Adipose tissue (tissue), 3 donors: ENCODE measurements at regions not wholly inside any gene's neighbourhood (a gene's known extent, or its start where the extent isn't known, plus 50 kb on each side); places are given as distances from the start of the nearest gene placed in this dataset.

Experiments used
- H3K27ac ChIP-seq: one replicate; pipeline ENCODE4 v1.5.1; 2013; ENCODE audit warnings: low read depth, low read length
- WGBS, 3 donors: extraction: QIAGEN DNeasy Blood & Tissue Kit; methylation state at CpG; one replicate each; pipeline ENCODE4 v1.1.7; 2013; 5-methylcytosine and 5-hydroxymethylcytosine counted together
- donor health status: healthy with polysubstance abuse.
- donor health status: Bipolar disorder and iron deficiency.
- donor health status: healthy.

- WGBS, 3 donors = 58 to 80% (median 78%) methylated on average over 5 of the region's 5 CpGs
- H3K27ac ChIP-seq = no peak overlapping the region
These were observed 314.5 kb downstream of the LPIN1 start for GRCh38 chr2:12060886-12061285.

- 77 to 90% (median 86%) methylated on average over 3 of the region's 3 CpGs for WGBS, 3 donors
- no peak overlapping the region for H3K27ac ChIP-seq
These were observed 315.0 kb downstream of the LPIN1 start for GRCh38 chr2:12061286-12062052.

- 87 to 93% (median 89%) methylated on average over 2 of the region's 2 CpGs for WGBS, 3 donors
These were observed 315.6 kb downstream of the LPIN1 start for GRCh38 chr2:12062053-12062395.

GRCh38 chr2:12063210-12063609, 316.8 kb downstream of the LPIN1 start:
- no peak overlapping the region for H3K27ac ChIP-seq
- 78 to 92% (median 90%) methylated on average over 5 of the region's 5 CpGs for WGBS, 3 donors

More at GRCh38 chr2:12062053-12062395, 315.6 kb downstream of the LPIN1 start:
- H3K27ac ChIP-seq = no peak overlapping the region

- 64 to 87% (median 83%) methylated on average over 5 of the region's 5 CpGs for WGBS, 3 donors
- no peak overlapping the region for H3K27ac ChIP-seq
These were observed 317.7 kb downstream of the LPIN1 start for GRCh38 chr2:12064153-12064552.

GRCh38 chr2:12066116-12066515, 319.7 kb downstream of the LPIN1 start:
- H3K27ac ChIP-seq = no peak overlapping the region
- 85 to 95% (median 86%) methylated on average over 1 of the region's 1 CpG for WGBS, 3 donors

GRCh38 chr2:12066986-12067385, 320.6 kb downstream of the LPIN1 start:
- WGBS, 3 donors = 86 to 90% (median 86%) methylated on average over 1 of the region's 1 CpG
- no peak overlapping the region for H3K27ac ChIP-seq

GRCh38 chr2:12068796-12069538, 322.5 kb downstream of the LPIN1 start:
- 62 to 69% (median 63%) methylated on average over 6 of the region's 6 CpGs for WGBS, 3 donors
- no peak overlapping the region for H3K27ac ChIP-seq

GRCh38 chr2:12070153-12070552, 323.7 kb downstream of the LPIN1 start:
- 26 to 42% (median 39%) methylated on average over 2 of the region's 2 CpGs for WGBS, 3 donors

GRCh38 chr2:12070581-12070980, 324.1 kb downstream of the LPIN1 start:
- no peak overlapping the region for H3K27ac ChIP-seq
- WGBS, 3 donors = 85 to 95% (median 91%) methylated on average over 4 of the region's 4 CpGs

More at GRCh38 chr2:12070153-12070552, 323.7 kb downstream of the LPIN1 start:
- no peak overlapping the region for H3K27ac ChIP-seq

GRCh38 chr2:12071318-12071717, 324.9 kb downstream of the LPIN1 start:
- H3K27ac ChIP-seq = no peak overlapping the region

- WGBS, 3 donors = 73 to 94% (median 91%) methylated on average over 6 of the region's 6 CpGs
- H3K27ac ChIP-seq = no peak overlapping the region
These were observed 326.9 kb downstream of the LPIN1 start for GRCh38 chr2:12073217-12073852.

GRCh38 chr2:12074126-12074844, 327.9 kb downstream of the LPIN1 start:
- no peak overlapping the region for H3K27ac ChIP-seq
- 74 to 82% (median 81%) methylated on average over 7 of the region's 7 CpGs for WGBS, 3 donors

- no peak overlapping the region for H3K27ac ChIP-seq
- 71 to 86% (median 78%) methylated on average over 2 of the region's 2 CpGs for WGBS, 3 donors
These were observed 328.4 kb downstream of the LPIN1 start for GRCh38 chr2:12074845-12075217.

GRCh38 chr2:12075603-12076002, 329.2 kb downstream of the LPIN1 start:
- no peak overlapping the region for H3K27ac ChIP-seq
- 84 to 94% (median 90%) methylated on average over 3 of the region's 3 CpGs for WGBS, 3 donors

GRCh38 chr2:12076810-12077209, 330.4 kb downstream of the LPIN1 start:
- WGBS, 3 donors = 49 to 51% (median 50%) methylated on average over 5 of the region's 5 CpGs
- no peak overlapping the region for H3K27ac ChIP-seq

GRCh38 chr2:12080360-12080759, 333.9 kb downstream of the LPIN1 start:
- WGBS, 3 donors = 91 to 92% (median 91%) methylated on average over 4 of the region's 4 CpGs
- no peak overlapping the region for H3K27ac ChIP-seq

- no peak overlapping the region for H3K27ac ChIP-seq
- WGBS, 3 donors = 80 to 83% (median 81%) methylated on average over 12 of the region's 12 CpGs
These were observed 335.2 kb downstream of the LPIN1 start for GRCh38 chr2:12081481-12082210.
